ENCODE measurements at regions not wholly inside any gene's neighbourhood (a gene's known extent, or its start where the extent isn't known, plus 50 kb on each side); places are given as distances from the start of the nearest gene placed in this dataset.

DNA sequence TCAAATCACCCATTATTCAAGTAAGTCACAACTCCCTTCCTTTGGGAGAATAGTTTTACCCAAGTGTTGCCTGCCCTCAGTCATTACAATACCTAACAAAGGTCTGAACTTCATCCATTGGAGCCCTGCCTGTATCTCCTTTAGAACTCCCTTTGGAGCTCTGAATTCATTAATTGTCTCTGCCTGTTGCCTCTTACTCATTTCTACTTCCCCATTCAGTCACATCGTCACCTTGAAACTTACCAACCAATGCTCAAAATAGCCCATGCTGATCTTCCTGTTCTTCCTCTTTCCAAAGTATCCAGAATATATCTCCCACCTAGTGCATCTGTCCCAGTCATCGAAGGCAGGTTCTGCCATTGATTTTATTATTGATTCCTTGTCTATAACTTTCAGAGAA is 120.7 kb upstream of the ADGRF1 start:
- no peaks in the 10 kb centered on the region for H3K36me3 ChIP-seq (ENCODE audit: insufficient read depth, low read length)
- peaks cover 33% of the 10 kb centered on the region for H3K4me1 ChIP-seq (ENCODE audit: control insufficient read depth, insufficient read depth, low read length)
- no peaks in the 10 kb centered on the region for H3K9me3 ChIP-seq (replicated peaks; ENCODE audit: low read length)
- no peak overlapping the region for H3K4me2 ChIP-seq (ENCODE audit: low read length)
- no peak overlapping the region for H3K4me3 ChIP-seq (ENCODE audit: low read length)
- H3K9ac ChIP-seq (ENCODE audit: low read depth, low read length): no peak overlapping the region
- no peaks in the 10 kb centered on the region for H3K27me3 ChIP-seq (ENCODE audit: control insufficient read depth, insufficient read depth, low read length)

DNA sequence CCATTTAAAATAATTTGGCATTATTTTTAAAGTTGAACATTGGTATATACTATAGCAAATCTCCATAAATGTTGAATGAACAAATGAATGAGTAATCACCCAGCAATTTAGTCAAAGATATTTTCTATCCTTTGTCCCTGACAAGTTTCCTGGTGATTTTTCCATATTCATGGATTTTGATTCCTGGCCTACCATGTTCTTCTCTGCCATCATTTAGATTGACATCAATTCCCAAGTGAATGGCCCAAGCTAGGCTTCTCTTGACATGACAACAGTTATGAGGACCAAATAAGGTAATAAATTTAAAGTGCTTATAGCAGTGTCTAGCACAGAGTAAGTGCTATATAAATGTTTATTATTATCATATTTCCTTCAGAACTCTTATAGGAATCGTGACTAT is 120.1 kb upstream of the ADGRF1 start:
- Histone ChIP-seq H3K4me2 (ENCODE audit: low read length) (no peak overlapping the region), H3K4me3 (ENCODE audit: low read length) (no peak overlapping the region), H3K9ac (ENCODE audit: low read depth, low read length) (no peak overlapping the region), H3K9me3 (replicated peaks; ENCODE audit: low read length) (no peaks in the 10 kb centered on the region), H3K36me3 (ENCODE audit: insufficient read depth, low read length) (no peaks in the 10 kb centered on the region), H3K4me1 (ENCODE audit: control insufficient read depth, insufficient read depth, low read length) (peaks cover 27% of the 10 kb centered on the region), H3K27me3 (ENCODE audit: control insufficient read depth, insufficient read depth, low read length) (no peaks in the 10 kb centered on the region)

DNA sequence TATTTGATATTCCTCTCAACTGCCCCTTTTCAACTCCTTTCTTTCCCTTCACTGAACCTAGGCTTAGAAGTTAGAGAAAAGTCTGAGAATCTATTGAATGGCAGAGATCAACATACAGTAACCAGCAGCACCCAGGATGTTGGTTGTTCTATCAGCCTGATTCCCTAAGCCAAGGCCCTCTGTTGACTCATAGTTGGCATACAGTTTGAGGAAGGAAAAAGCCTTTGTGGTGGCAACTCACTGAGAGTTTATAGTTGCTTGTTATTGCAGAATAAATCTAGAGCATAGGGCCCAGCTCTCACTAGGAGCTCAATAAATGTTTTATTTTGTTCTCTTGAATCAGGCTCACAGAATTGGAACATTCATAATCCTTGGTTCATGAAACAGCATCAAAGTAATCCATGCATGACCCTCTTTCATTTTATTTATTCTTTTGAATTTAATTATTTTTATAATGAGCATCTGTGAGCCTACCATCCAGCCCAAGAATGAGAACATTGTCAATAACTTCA is 119.1 kb upstream of the ADGRF1 start:
- Histone ChIP-seq H3K4me3 (ENCODE audit: low read length) (no peak overlapping the region), H3K9ac (ENCODE audit: low read depth, low read length) (no peak overlapping the region), H3K36me3 (ENCODE audit: insufficient read depth, low read length) (no peaks in the 10 kb centered on the region), H3K9me3 (replicated peaks; ENCODE audit: low read length) (no peaks in the 10 kb centered on the region), H3K4me1 (ENCODE audit: control insufficient read depth, insufficient read depth, low read length) (peaks cover 18% of the 10 kb centered on the region), H3K27me3 (ENCODE audit: control insufficient read depth, insufficient read depth, low read length) (no peaks in the 10 kb centered on the region), H3K4me2 (ENCODE audit: low read length) (no peak overlapping the region)

DNA sequence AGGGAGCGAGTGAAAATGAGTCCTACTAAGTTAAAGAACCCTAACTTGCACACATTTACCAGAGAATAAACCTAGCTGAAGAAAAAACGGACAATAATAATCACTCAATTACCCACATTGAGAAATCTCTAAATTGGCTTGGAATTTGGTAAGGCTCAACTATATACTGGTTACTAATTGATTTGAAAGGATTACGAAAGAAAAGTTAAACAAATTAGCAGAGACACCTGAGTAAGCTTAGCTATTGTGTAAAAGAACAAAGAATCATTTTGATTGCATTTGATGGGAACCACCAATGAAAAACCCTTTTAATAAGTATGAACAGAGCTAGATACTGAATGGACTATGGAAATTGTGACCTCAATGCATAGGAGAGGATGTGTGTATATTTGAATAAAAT is 118.6 kb upstream of the ADGRF1 start:
- Histone ChIP-seq H3K9me3 (replicated peaks; ENCODE audit: low read length) (no peaks in the 10 kb centered on the region), H3K4me2 (ENCODE audit: low read length) (no peak overlapping the region), H3K9ac (ENCODE audit: low read depth, low read length) (no peak overlapping the region), H3K27me3 (ENCODE audit: control insufficient read depth, insufficient read depth, low read length) (no peaks in the 10 kb centered on the region), H3K36me3 (ENCODE audit: insufficient read depth, low read length) (no peaks in the 10 kb centered on the region), H3K4me1 (ENCODE audit: control insufficient read depth, insufficient read depth, low read length) (peaks cover 13% of the 10 kb centered on the region), H3K4me3 (ENCODE audit: low read length) (no peak overlapping the region)

DNA sequence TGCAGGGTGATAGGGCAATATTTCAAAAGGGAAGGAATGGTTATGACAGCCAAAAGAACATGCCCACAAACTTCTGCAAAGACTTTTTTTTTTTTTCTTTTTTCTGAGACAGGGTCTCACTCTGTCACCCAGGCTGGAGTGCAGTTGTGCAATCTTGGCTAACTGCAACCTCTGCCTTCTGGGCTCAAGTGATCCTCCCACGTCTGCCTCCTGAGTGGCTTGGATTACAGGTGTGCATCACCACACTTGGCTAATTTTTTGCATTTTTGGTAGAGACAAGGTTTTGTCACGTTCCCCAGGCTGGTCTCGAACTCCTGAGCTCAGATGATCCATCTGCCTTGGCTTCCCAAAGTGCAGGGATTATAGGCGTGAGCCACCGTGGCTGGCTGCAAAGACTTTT is 117.6 kb upstream of the ADGRF1 start:
- no peaks in the 10 kb centered on the region for H3K27me3 ChIP-seq (ENCODE audit: control insufficient read depth, insufficient read depth, low read length)
- no peak overlapping the region for H3K4me2 ChIP-seq (ENCODE audit: low read length)
- no peak overlapping the region for H3K4me3 ChIP-seq (ENCODE audit: low read length)
- H3K36me3 ChIP-seq (ENCODE audit: insufficient read depth, low read length): no peaks in the 10 kb centered on the region
- H3K9me3 ChIP-seq (replicated peaks; ENCODE audit: low read length): no peaks in the 10 kb centered on the region
- H3K9ac ChIP-seq (ENCODE audit: low read depth, low read length): no peak overlapping the region
- peaks cover 11% of the 10 kb centered on the region for H3K4me1 ChIP-seq (ENCODE audit: control insufficient read depth, insufficient read depth, low read length)

DNA sequence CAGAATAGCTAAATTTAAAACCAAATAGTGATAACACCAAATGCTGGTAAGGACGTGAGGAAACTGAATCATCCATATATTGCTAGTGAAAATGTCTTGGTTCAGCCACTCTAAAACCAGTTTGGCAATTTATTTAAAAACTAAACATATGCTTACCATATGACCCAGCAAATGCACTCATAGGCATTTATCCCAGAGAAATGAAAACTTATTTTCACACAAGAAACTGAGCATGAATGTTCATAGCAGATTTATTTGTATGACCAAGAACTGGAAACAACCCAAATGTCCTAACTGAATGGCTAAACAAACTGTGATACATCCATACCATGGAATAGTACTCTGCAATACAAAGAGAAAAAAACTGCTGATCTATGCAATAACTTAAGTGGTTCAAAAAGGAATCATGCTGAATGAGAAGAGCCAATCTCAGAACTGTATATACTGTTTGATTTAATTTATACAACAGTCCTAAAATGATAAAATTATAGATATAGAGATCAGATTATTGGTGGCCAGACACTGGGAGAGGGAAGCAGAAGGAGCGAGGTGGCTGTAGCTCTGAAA is 115.6 kb upstream of the ADGRF1 start:
- Histone ChIP-seq H3K9ac (ENCODE audit: low read depth, low read length) (no peak overlapping the region), H3K36me3 (ENCODE audit: insufficient read depth, low read length) (no peaks in the 10 kb centered on the region), H3K9me3 (replicated peaks; ENCODE audit: low read length) (no peaks in the 10 kb centered on the region), H3K4me2 (ENCODE audit: low read length) (no peak overlapping the region), H3K4me1 (ENCODE audit: control insufficient read depth, insufficient read depth, low read length) (peaks cover 11% of the 10 kb centered on the region), H3K4me3 (ENCODE audit: low read length) (no peak overlapping the region), H3K27me3 (ENCODE audit: control insufficient read depth, insufficient read depth, low read length) (peaks cover 2% of the 10 kb centered on the region)

DNA sequence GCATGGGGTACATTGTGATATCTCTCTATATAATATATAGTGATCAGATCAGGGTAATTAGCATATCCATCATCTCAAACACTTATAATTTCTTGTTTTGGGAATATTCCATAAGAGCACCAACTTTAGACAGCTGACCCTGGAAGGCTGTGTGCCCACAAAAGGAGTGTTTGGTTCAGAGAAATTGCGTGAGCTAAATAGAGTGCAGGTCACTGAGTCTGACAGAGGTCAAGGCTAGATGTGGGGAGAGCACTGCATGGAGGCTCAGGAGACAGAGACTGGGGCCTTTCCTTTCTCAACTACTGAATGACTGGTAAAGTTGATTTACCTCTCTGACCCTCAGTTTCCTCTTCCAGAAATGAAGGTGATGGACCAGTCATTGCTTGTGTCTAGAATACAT is 114.9 kb upstream of the ADGRF1 start:
- peaks cover 2% of the 10 kb centered on the region for H3K27me3 ChIP-seq (ENCODE audit: control insufficient read depth, insufficient read depth, low read length)
- no peak overlapping the region for H3K9ac ChIP-seq (ENCODE audit: low read depth, low read length)
- H3K4me3 ChIP-seq (ENCODE audit: low read length): no peak overlapping the region
- H3K9me3 ChIP-seq (replicated peaks; ENCODE audit: low read length): no peaks in the 10 kb centered on the region
- no peak overlapping the region for H3K4me2 ChIP-seq (ENCODE audit: low read length)
- H3K4me1 ChIP-seq (ENCODE audit: control insufficient read depth, insufficient read depth, low read length): peaks cover 11% of the 10 kb centered on the region
- no peaks in the 10 kb centered on the region for H3K36me3 ChIP-seq (ENCODE audit: insufficient read depth, low read length)

DNA sequence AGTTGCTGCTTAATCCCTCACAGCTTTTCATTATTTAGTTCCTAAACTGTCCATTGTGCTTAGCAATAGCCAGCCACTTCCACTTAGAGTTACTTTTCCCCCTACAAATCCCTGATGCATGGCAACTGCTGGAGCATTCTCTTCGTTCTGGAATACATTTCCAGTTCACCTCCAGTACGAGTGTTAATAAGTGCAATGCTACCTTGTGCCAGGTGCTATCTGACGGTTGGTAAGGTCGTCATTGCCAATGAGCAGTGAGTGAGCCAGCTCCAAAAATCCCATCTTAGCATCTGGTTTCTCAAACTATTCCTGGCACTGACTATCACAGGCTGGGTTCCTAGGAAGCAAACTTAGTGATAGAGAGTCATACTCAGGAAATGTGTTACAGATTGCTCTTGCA is 114.1 kb upstream of the ADGRF1 start:
- Histone ChIP-seq H3K4me1 (ENCODE audit: control insufficient read depth, insufficient read depth, low read length) (peaks cover 6% of the 10 kb centered on the region), H3K9ac (ENCODE audit: low read depth, low read length) (no peak overlapping the region), H3K36me3 (ENCODE audit: insufficient read depth, low read length) (no peaks in the 10 kb centered on the region), H3K9me3 (replicated peaks; ENCODE audit: low read length) (no peaks in the 10 kb centered on the region), H3K27me3 (ENCODE audit: control insufficient read depth, insufficient read depth, low read length) (peaks cover 2% of the 10 kb centered on the region), H3K4me2 (ENCODE audit: low read length) (no peak overlapping the region), H3K4me3 (ENCODE audit: low read length) (no peak overlapping the region)

DNA sequence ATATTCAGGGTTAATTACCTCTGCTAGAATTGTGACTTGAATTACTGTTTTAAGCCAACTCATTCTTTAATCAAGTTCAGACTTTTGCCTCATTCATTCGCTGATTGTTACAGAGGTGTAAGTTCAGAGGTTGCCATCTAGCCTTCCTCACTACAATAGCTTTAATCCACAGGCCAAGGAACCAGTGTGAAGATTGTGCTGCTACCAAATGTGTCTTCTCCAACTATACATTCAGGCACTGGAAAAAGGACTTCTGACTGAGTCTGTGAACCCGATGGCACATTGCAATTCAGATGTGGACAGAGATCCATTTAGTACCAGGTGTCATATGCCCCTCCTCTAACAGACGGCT is 111.2 kb upstream of the ADGRF1 start:
- no peak overlapping the region for H3K9ac ChIP-seq (ENCODE audit: low read depth, low read length)
- no peaks in the 10 kb centered on the region for H3K36me3 ChIP-seq (ENCODE audit: insufficient read depth, low read length)
- H3K27me3 ChIP-seq (ENCODE audit: control insufficient read depth, insufficient read depth, low read length): peaks cover 2% of the 10 kb centered on the region
- H3K4me1 ChIP-seq (ENCODE audit: control insufficient read depth, insufficient read depth, low read length): no peaks in the 10 kb centered on the region
- H3K4me2 ChIP-seq (ENCODE audit: low read length): no peak overlapping the region
- no peak overlapping the region for H3K4me3 ChIP-seq (ENCODE audit: low read length)
- H3K9me3 ChIP-seq (replicated peaks; ENCODE audit: low read length): no peaks in the 10 kb centered on the region

DNA sequence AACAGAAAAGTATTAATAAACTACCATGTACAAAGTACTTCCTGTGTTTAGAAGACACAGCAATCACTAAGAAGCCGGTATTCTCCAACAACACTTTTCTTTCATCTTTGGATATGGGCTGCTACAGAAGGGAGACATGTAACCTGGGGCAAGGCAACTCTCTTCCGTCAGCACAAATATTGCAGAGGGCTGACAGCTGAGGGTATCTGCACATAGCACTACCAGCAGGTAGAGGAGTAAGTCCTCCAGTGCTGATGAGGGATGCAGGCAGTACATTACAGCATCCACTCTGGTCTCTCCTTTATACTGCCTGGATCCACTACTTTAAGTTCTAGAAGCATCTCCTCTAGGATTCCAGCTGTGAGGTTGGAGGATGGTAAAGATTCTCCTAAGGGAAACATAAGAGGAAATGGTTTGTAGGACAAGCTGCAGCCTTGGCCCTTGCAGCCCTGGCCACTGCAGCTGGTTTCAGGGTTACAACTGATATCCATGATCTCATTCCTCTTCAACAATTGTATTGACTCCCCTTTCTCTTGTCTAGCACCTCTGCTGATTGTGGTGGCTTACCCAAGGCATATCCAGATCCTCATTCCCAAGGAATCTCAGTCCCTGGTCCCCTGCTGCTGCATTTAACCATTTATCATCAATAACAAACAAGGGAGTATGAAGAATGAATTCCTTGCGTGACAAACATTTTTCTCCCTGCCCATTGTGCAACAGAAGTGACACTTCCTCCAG is 110.7 kb upstream of the ADGRF1 start:
- no peak overlapping the region for H3K9ac ChIP-seq (ENCODE audit: low read depth, low read length)
- H3K4me2 ChIP-seq (ENCODE audit: low read length): no peak overlapping the region
- no peaks in the 10 kb centered on the region for H3K36me3 ChIP-seq (ENCODE audit: insufficient read depth, low read length)
- no peaks in the 10 kb centered on the region for H3K4me1 ChIP-seq (ENCODE audit: control insufficient read depth, insufficient read depth, low read length)
- no peak overlapping the region for H3K4me3 ChIP-seq (ENCODE audit: low read length)
- H3K9me3 ChIP-seq (replicated peaks; ENCODE audit: low read length): no peaks in the 10 kb centered on the region
- H3K27me3 ChIP-seq (ENCODE audit: control insufficient read depth, insufficient read depth, low read length): peaks cover 2% of the 10 kb centered on the region

DNA sequence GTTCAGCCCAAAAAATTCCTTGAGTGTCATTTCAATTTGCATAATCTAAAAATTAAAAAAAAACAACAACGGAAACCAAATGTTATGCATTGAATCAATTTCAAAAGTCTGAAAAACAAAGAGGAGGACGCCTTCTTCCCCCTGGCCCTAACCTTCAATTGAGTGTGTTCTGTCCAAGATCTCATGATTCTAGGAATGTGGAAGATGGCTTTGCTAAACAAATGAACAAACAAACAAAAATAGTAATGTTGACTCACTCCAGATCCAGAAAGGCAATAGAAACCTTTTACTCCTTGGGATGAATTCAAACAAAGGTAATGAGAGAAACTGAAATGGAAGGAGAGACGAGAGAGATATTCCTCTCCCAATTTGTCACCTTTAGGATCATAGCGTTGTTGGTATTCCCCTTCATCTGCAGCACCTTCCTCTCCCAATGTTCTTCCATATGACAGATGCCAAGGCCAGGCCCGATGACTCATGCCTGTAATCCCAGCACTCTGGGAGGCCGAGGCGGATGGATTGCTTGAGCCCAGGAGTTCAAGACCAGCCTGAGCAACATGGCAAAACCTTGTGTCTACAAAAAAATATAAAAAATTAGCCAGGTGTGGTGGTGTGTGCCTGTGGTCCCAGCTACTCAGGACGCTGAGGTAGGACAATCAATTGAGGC is 109.2 kb upstream of the ADGRF1 start:
- peaks cover 9% of the 10 kb centered on the region for H3K4me1 ChIP-seq (ENCODE audit: control insufficient read depth, insufficient read depth, low read length)
- H3K9me3 ChIP-seq (replicated peaks; ENCODE audit: low read length): no peaks in the 10 kb centered on the region
- no peak overlapping the region for H3K4me3 ChIP-seq (ENCODE audit: low read length)

DNA sequence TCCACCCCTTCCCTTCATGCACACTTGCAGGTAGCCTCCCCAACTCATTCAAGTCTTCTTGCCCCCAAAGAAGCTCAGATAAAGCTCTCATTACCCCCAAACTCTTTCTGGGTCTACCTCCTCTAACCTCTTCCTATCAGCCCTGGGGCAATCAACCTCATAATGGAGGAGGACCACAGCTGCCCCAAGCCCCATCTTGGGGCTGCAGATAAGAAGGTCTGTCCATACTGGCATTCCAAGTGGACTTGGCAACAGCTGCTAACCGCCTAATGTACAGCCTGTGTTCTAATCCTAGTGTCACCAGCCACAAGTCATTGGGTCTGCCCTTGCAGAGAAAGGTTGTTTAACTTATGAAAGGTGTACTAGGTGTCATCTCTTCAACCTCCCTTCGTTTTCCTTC is 107.4 kb upstream of the ADGRF1 start:
- Histone ChIP-seq H3K9ac (ENCODE audit: low read depth, low read length) (no peak overlapping the region), H3K4me1 (ENCODE audit: control insufficient read depth, insufficient read depth, low read length) (peaks cover 17% of the 10 kb centered on the region), H3K27me3 (ENCODE audit: control insufficient read depth, insufficient read depth, low read length) (peaks cover 2% of the 10 kb centered on the region), H3K9me3 (replicated peaks; ENCODE audit: low read length) (no peaks in the 10 kb centered on the region), H3K36me3 (ENCODE audit: insufficient read depth, low read length) (no peaks in the 10 kb centered on the region), H3K4me2 (ENCODE audit: low read length) (no peak overlapping the region), H3K4me3 (ENCODE audit: low read length) (no peak overlapping the region)

More for the DNA sequence above, 109.2 kb upstream of the ADGRF1 start:
- no peaks in the 10 kb centered on the region for H3K36me3 ChIP-seq (ENCODE audit: insufficient read depth, low read length)
- H3K9ac ChIP-seq (ENCODE audit: low read depth, low read length): no peak overlapping the region
- peaks cover 2% of the 10 kb centered on the region for H3K27me3 ChIP-seq (ENCODE audit: control insufficient read depth, insufficient read depth, low read length)
- no peak overlapping the region for H3K4me2 ChIP-seq (ENCODE audit: low read length)

Data from skeletal muscle satellite cell (primary cell).